AG09309 (cell line): ENCODE measurements at regions not wholly inside any gene's neighbourhood (a gene's known extent, or its start where the extent isn't known, plus 50 kb on each side); places are given as distances from the start of the nearest gene placed in this dataset.

Experiments used
- DNase-seq: peaks from one replicate; pipeline ENCODE4 v3.0.0-alpha.2; 2010; ENCODE audit warnings: low read depth
- H3K4me3 ChIP-seq: 2 replicates; pipeline ENCODE4 v1.5.1; 2011; ENCODE audit warnings: mild to moderate bottlenecking, low read depth, low read length, moderate library complexity; ENCODE audit not compliant: control insufficient read depth
- TF ChIP-seq, protein P1 (sequence below): IDR thresholded peaks from 2 replicates; pipeline ENCODE4 v1.5.1; 2011; ENCODE audit warnings: mild to moderate bottlenecking, low read depth, low read length, inconsistent platforms; ENCODE audit not compliant: insufficient read depth, control insufficient read depth; ENCODE audit errors: missing control alignments

DNA sequence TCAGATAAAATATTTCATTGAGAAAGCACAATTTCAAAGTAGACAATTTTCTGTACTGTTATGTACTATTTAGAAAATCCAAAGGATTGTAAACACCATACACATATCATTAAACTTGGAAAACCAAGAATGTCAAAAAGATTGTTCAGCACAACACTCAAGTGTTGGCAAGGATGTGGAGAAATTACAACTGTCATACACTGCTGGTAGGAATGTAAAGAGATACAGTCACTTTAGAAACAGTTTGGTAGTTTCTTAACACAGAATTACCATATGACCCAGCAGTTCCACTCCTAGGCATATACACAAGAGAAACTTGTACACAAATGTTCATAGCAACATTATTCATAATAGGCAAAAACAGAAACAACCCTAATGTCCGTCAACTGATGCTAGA lies 71.2 kb downstream of the OR2K2 start:
- DNase-seq, result no peak
- TF ChIP-seq, protein P1, sequence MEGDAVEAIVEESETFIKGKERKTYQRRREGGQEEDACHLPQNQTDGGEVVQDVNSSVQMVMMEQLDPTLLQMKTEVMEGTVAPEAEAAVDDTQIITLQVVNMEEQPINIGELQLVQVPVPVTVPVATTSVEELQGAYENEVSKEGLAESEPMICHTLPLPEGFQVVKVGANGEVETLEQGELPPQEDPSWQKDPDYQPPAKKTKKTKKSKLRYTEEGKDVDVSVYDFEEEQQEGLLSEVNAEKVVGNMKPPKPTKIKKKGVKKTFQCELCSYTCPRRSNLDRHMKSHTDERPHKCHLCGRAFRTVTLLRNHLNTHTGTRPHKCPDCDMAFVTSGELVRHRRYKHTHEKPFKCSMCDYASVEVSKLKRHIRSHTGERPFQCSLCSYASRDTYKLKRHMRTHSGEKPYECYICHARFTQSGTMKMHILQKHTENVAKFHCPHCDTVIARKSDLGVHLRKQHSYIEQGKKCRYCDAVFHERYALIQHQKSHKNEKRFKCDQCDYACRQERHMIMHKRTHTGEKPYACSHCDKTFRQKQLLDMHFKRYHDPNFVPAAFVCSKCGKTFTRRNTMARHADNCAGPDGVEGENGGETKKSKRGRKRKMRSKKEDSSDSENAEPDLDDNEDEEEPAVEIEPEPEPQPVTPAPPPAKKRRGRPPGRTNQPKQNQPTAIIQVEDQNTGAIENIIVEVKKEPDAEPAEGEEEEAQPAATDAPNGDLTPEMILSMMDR, result no peak
- H3K4me3 ChIP-seq, result no peak overlapping the region

DNA sequence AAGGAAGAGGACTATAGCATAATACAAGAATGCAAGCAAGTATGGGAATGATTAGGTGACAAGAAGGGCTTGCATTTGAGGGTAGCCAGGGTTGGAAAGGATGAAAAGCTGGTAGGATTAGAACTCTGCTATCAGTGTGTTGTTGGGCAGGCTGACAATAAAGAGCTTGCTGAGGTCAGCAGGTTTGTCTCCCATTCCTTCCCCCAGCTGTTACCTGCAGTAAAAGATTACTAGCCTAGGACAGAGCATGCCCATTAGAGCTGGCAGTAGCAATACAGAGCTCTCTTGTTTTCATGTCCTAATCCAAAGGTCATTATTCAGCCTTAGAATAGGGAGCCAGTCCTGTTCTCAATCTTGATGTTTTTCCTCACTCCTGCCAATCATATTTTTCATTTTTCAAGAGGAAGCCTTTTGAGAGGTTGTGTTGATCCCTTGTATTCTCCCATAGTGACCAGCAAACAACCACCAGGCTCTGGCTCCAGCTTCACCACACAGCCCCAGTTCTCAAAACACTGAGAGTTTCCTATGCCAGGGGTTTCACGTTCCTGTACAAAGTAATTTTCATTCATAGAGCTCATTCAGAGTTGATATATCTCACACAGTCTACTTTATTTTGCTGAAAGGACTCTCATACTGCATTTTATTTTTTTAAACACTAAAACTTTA lies 71.7 kb downstream of the OR2K2 start:
- TF ChIP-seq, protein P1, result no peak
- DNase-seq, result no peak
- H3K4me3 ChIP-seq, result no peak overlapping the region

DNA sequence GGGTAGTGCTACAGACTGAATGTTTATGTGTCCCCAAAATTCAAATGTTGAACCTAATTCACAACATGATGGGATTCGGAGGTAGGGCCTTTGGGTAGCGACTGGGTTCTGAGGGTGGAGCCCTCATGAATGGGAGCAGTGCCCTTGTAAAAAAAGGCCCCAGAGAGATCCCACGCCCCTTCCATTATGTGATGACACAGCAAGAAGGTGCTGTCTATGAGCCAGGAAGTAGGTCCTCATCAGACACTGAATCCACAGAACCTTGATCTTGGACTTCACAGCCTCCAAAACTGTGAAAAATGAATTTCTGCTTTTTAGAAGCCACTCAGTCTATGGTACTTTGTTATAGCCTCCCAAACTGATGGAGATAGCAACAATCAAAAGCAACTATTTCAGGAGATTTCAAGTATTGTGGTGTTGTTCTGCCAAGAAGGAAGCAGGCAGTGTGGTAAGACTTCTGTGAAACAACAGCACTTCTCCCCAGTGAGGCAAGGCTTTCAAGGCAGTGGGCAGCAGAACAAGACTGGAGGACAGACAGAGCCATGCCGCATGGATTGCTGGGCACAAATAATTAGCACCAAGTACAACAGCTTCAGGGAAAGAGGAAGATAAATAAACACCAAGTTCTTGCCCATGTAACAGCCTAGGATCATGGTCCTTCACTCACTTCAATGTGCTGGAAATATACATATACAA lies 76.1 kb downstream of the OR2K2 start:
- TF ChIP-seq, protein P1, result no peak
- H3K4me3 ChIP-seq, result no peak overlapping the region
- DNase-seq, result no peak

DNA sequence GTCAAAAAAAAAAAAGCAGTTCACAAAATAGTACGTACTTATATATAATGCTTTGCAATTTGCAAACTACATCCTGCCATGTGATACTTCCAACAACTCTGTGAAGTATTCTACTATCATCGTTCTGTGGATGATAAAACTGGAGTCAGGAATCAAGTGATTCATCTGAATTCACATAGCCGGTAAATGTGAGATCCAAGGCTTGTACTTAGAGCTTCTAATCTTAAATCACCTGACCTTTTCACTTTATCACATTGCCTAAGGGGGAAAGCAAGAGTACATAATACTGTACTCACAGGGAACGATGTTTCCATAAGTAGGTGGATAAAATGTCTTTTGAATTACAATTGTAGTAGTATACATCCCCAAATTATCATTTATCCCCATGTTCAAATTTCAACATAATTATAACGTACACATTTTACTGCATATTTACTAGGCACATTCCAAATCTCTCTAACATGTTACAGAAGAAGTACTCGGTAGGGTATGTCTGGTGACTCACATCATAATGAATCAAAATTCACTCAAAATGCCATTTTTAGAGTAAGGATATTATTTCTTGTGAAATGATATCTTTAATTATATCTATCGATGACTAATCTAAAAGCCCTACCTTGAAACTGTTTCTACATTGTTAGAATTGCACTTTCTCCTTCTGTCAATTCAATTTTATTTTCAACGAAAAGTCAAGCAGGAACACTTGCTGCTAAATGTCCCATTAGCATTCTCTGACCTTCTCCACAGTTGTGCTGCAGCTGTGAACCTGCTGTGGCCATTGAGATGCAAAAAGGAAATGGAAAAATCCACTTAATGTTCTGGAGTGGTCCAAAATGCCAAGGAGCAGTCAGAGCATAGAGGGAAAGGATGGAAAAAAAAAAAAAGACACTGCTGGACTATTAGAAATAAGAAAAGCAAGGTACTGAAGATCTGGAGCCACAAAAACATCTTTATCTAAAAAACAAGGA lies 78.9 kb downstream of the OR2K2 start:
- no peak for DNase-seq
- TF ChIP-seq, protein P1, result no peak
- no peak overlapping the region for H3K4me3 ChIP-seq

DNA sequence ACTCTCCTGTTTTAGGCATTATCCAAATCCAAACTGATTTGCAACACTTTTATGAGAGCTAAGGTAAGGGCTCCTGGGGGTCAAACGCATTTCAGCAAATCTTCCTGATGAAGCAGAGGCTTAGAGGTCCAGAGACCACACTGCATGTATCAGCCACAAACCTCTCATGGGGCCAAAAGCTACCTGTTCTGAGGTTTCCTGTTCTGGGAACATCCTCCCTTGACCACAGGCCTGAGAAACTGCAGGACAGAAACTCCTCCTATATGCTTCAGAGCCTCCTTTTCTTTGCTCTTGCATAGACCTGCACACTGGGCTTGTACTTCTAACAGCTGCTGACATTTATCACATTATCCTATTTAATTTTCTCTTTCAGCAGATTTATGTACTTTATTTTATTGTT lies 92.6 kb downstream of the OR2K2 start:
- H3K4me3 ChIP-seq, result no peak overlapping the region
- no peak for DNase-seq
- TF ChIP-seq, protein P1, result no peak

DNA sequence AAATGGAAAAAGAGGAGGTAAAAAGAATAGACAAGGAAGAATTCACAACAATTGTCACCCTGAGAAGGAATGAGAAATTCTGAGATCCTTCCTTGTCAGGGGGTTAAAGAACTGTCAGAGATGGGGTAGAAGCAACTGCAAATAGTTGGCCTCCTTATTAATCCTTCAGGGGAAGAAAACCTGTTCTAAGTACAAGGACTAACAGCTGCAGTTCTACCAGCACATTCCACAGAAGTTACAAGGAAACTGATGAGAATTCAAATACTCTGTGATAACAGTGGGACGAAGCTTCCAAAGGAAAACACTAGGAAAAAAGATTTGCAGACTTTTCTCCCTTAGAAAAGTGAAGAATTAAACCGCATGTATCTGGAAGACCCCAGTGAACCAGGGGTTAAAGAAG lies 93.7 kb downstream of the OR2K2 start:
- no peak overlapping the region for H3K4me3 ChIP-seq
- DNase-seq, result no peak
- TF ChIP-seq, protein P1, result no peak
